Skeletal muscle satellite cell (primary cell): ENCODE measurements at regions not wholly inside any gene's neighbourhood (a gene's known extent, or its start where the extent isn't known, plus 50 kb on each side); places are given as distances from the start of the nearest gene placed in this dataset.

ENCODE experiments used
- H3K27me3 ChIP-seq: 2 replicates; pipeline ENCODE4 v1.7.0; 2013; ENCODE audit warnings: low read length; ENCODE audit not compliant: control insufficient read depth, insufficient read depth
- H3K36me3 ChIP-seq: 2 replicates; pipeline ENCODE4 v1.7.0; 2013; ENCODE audit warnings: mild to moderate bottlenecking, control low read depth, low read length; ENCODE audit not compliant: insufficient read depth
- H3K4me1 ChIP-seq: 2 replicates; pipeline ENCODE4 v1.7.0; 2013; ENCODE audit warnings: low read length; ENCODE audit not compliant: control insufficient read depth, insufficient read depth
- H3K4me2 ChIP-seq: 2 replicates; pipeline ENCODE4 v1.7.0; 2013; ENCODE audit warnings: mild to moderate bottlenecking, low read length
- H3K4me3 ChIP-seq: 2 replicates; pipeline ENCODE4 v1.7.0; 2013; ENCODE audit warnings: low read length
- H3K9ac ChIP-seq: 2 replicates; pipeline ENCODE4 v1.7.0; 2013; ENCODE audit warnings: mild to moderate bottlenecking, low read depth, low read length, moderate library complexity
- H3K9me3 ChIP-seq: replicated peaks from 2 replicates; pipeline ENCODE4 v1.7.0; 2013; ENCODE audit warnings: mild to moderate bottlenecking, control low read depth, low read length

DNA sequence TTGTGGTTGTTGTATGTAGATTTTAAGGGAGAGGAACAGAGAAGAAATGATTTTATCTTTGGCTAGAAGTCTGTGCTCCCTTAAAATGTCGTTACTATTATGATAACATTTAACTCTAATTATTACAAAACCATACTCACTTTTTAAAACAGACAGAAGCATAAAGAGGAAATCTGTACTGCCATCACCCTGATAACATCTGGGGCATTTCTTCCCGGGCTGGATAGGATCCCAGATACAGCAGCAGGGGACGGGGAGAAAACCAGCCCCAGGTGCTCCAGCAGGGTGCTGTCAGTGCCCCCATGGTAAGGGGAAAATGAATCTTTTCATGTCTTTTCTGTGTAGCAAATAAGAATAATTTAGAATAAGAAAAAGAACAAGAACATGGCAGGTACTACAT lies 139.4 kb upstream of the IRX6 start:
- Histone ChIP-seq H3K9ac (no peak overlapping the region), H3K4me3 (no peak overlapping the region), H3K27me3 (peaks cover 4% of the 10 kb centered on the region), H3K4me1 (no peaks in the 10 kb centered on the region), H3K9me3 (no peaks in the 10 kb centered on the region), H3K36me3 (no peaks in the 10 kb centered on the region), H3K4me2 (no peak overlapping the region)

DNA sequence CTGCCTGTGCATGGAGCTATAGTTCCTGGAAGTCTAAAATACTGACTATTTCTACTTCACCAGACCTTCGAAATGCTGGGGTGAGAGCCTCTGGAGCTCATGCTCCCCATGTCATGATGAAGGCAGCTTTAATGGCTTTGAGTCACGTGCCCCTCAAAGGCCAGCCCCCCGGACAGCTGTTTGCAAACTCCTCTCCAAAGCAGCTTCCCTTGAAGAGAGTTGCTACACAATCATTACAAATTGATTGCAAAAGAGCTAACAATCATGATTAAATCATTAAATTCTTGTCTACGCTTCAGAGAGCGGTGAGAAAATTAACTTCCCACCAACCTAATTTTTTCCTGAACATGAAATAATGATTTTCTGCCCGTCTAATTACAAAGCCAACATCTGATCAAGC lies 134.8 kb upstream of the IRX6 start:
- Histone ChIP-seq H3K4me3 (no peak overlapping the region), H3K27me3 (peaks cover 4% of the 10 kb centered on the region), H3K4me2 (no peak overlapping the region), H3K9ac (no peak overlapping the region), H3K9me3 (no peaks in the 10 kb centered on the region), H3K36me3 (no peaks in the 10 kb centered on the region), H3K4me1 (no peaks in the 10 kb centered on the region)

DNA sequence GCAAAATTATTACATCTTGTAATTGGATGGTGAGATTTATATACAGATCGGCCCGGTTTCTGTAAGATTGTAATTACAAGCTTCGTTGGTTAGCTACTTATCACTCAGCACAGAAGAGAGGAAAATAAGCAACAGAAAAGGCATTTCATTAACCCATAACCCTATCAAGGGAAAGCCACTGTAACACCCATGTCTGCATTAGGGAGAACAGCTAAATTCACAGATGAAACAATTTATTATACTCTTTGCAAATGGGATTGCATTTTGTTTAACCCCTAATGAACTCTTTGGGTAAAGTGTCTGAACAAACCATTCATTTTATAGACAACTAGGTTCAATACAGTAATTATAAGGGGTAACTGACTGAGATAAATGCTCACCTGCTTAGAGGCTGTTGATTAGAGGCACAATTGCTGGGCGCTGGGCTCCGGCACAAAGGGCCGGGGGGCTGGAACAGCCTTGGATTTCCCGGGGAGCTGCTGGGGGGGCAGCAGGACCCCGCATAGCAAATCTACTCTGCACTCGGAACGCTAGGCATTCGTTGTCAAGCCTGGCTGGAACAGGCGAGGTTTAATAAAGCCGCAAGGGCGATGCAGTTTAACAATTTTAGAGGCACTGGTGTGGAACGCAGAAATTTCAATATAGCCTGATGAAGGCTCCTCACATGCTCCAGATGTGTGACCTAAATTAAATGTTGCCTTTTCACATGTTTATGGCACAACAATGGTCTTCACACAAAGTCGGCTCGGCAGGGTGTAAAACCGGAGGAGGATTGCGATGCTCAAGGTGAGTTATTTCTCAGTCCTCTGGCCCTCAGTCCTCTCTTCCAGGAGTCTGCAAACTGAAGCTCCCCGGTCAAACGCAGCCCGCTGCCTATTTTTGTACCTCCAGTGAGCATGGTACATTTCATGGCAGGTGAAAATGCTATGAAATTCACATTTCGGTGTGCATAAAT lies 134.0 kb upstream of the IRX6 start:
- no peaks in the 10 kb centered on the region for H3K9me3 ChIP-seq
- no peak overlapping the region for H3K4me3 ChIP-seq
- no peaks in the 10 kb centered on the region for H3K36me3 ChIP-seq
- no peaks in the 10 kb centered on the region for H3K4me1 ChIP-seq
- no peak overlapping the region for H3K9ac ChIP-seq
- no peak overlapping the region for H3K4me2 ChIP-seq
- peaks cover 4% of the 10 kb centered on the region for H3K27me3 ChIP-seq

DNA sequence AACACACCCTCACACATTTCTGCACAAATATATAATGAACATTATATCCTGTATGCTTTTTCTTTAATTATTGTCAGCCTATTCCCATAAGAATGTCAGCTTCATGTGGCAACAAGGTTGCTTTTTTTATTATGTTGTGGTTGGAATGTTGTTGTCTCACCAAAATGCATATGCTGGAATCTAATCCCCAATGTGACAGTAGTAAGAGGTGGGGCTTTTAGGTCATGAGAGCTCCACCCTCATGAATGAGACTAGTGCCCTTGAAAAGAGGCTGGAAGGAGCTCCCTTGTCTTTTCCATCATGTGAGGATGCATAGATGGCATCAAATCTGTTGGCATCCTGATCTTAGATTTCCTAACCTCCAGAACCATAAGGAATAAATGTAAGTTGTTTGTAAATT lies 131.3 kb upstream of the IRX6 start:
- no peaks in the 10 kb centered on the region for H3K9me3 ChIP-seq
- H3K27me3 ChIP-seq, result peaks cover 4% of the 10 kb centered on the region
- H3K9ac ChIP-seq, result no peak overlapping the region
- no peak overlapping the region for H3K4me3 ChIP-seq
- no peak overlapping the region for H3K4me2 ChIP-seq
- H3K4me1 ChIP-seq, result no peaks in the 10 kb centered on the region
- no peaks in the 10 kb centered on the region for H3K36me3 ChIP-seq

DNA sequence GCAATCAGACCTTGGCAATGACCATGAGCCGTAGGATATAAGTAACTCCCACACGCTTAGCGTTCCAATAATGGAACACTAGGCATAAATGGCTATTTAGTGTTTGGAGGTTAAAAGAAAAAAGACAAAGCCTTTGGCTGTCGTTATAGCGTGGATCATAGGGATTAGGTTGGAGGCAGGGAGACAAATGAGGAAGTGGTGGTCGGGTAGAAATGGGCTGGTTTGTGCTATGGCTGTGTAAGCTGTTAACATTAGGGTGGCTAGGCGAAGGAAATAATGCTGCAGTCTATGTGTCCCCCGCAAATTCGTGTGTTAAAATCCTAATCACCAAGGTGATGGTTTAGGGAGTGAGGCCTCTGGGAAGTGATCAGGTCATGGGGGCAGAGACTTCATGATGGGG lies 120.4 kb upstream of the IRX6 start:
- no peaks in the 10 kb centered on the region for H3K4me1 ChIP-seq
- H3K27me3 ChIP-seq, result no peaks in the 10 kb centered on the region
- no peak overlapping the region for H3K4me3 ChIP-seq
- H3K4me2 ChIP-seq, result no peak overlapping the region
- H3K36me3 ChIP-seq, result no peaks in the 10 kb centered on the region
- H3K9ac ChIP-seq, result no peak overlapping the region
- no peaks in the 10 kb centered on the region for H3K9me3 ChIP-seq

DNA sequence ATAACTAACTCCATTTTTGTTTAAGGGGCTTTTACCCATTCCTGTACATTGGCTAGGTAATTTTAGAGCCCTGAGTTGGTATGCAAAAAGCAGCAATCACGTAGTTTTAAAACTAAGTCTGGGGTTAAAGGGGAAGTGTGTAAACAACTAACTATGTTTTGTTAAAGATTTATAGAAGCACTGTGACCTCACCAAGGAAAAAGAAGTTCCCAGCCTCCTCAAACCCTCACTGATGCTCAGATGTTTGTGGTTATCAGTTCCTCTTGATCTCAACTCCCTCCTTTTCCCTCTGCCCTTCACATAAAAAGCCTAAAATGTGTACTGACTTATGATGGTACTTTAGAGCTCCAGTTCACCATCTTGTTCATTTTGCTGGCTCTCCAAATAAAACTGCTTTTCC lies 119.9 kb upstream of the IRX6 start:
- no peaks in the 10 kb centered on the region for H3K4me1 ChIP-seq
- no peaks in the 10 kb centered on the region for H3K27me3 ChIP-seq
- H3K36me3 ChIP-seq, result no peaks in the 10 kb centered on the region
- H3K9me3 ChIP-seq, result no peaks in the 10 kb centered on the region
- no peak overlapping the region for H3K4me3 ChIP-seq
- H3K9ac ChIP-seq, result no peak overlapping the region
- H3K4me2 ChIP-seq, result no peak overlapping the region

DNA sequence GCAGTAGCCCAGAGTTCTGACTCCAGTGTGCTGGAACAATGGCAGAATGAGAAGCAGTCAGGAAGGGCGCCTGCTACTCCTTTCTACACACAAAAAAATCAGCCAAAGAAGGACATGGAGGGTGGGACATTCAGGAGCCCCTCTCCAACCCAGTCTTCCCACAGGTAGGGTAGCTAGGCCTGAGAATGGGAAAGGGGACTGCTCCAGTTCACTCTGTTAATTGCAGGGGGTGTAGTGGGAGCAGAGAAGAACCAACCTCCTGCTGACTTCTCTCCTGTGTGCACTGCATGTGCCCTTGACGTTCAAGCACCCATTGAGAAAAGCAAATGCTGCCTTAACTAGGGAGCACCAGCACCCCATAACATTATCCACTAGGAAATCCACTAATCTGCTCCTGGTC lies 119.1 kb upstream of the IRX6 start:
- Histone ChIP-seq H3K9me3 (no peaks in the 10 kb centered on the region), H3K36me3 (no peaks in the 10 kb centered on the region), H3K27me3 (no peaks in the 10 kb centered on the region), H3K4me2 (no peak overlapping the region), H3K4me3 (no peak overlapping the region), H3K9ac (no peak overlapping the region), H3K4me1 (no peaks in the 10 kb centered on the region)

DNA sequence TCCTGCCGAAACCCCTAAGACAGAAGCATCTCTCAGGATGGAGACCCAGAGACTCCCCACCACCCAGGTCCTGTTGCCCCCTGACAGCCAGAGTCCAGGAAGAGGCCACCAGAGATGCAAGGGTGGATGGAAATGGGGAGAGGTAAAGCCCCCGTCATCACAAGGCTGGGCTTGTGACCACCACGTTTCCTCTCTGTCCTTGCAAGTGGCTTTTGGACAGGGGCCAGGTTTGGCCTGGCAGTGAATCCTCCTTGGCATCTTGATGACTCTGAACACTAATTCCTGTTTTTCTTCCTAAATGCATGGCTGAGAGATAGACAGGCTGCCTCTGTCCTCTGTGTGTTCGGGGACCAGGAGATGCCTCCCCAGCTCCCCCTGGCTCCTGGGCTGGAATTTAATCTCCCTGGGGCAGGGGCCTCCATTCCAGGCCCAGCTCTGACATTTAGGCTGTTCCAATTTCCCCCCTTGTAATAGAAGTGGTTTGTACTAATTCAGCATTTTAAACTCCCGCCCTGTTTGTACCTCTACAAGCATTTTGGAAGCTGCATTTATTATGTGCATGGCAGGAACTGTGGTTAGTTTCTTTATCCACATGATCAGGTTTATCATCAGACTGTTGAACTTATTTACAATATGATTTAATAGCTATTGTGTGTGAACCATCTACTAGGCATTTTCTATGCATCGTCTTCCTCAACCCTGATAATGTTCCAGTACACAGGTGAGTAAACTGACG lies 116.1 kb upstream of the IRX6 start:
- Histone ChIP-seq H3K9me3 (no peaks in the 10 kb centered on the region), H3K4me2 (no peak overlapping the region), H3K4me1 (no peaks in the 10 kb centered on the region), H3K27me3 (no peaks in the 10 kb centered on the region), H3K36me3 (no peaks in the 10 kb centered on the region), H3K4me3 (no peak overlapping the region), H3K9ac (no peak overlapping the region)

DNA sequence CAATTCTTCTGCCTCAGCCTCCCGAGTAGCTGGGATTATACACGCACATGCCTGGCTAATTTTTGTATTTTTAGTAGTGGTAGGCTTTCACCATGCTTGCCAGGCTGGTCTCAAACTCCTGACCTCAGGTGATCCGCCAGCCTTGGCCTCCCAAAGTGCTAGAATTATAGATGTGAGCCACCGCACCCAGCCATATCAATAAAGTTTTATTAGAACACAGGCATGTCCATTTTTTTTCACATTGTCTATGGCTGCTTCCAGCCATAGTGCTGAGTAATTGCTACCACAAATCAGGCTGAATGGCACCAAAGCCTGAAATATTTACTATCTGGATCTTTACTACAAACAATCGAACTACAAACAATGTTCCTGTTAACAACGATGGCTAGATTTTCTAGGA lies 114.4 kb upstream of the IRX6 start:
- no peaks in the 10 kb centered on the region for H3K4me1 ChIP-seq
- no peaks in the 10 kb centered on the region for H3K36me3 ChIP-seq
- H3K9me3 ChIP-seq, result no peaks in the 10 kb centered on the region
- no peaks in the 10 kb centered on the region for H3K27me3 ChIP-seq
- H3K4me3 ChIP-seq, result no peak overlapping the region
- H3K4me2 ChIP-seq, result no peak overlapping the region
- H3K9ac ChIP-seq, result no peak overlapping the region

DNA sequence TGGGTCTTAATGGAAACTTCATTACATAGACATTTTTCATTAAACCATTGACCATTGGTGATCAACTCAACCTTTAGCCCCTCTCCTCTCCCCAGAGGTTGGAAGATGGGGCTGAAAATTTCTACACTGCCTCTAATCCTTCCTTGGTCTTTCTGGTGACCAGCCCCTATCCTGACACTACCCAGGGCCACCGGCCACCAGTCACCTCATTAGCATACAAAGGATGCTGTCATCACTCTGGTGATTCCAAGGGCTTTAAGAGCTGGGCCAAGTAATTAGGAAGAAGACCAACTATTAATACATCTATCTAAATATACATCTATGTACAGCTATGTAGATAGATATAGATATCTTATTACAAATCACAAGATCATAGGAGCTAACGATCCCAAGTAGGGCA lies 111.2 kb upstream of the IRX6 start:
- H3K9me3 ChIP-seq, result no peaks in the 10 kb centered on the region

DNA sequence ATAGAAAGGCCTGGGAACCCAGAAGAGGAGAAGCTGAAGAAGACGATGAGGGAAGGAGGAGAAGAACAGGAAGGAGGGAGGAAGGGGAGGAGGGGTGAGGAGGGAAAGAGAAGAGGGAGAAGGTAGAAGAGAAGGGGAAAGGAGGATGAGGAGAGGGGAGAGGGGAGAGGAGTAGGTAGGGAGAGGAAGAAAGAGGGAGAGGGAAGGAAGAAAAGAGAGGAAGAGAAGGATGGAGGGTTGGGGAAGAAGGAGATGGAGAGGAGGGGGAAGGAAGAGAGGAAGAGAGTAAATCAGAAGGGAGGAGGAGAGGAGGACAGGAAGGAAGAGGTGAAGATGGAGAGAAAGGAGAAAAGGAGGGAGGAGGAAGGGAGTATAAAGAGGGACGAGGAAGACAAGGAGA lies 109.6 kb upstream of the IRX6 start:
- Histone ChIP-seq H3K4me2 (no peak overlapping the region), H3K9ac (no peak overlapping the region), H3K9me3 (no peaks in the 10 kb centered on the region), H3K36me3 (no peaks in the 10 kb centered on the region), H3K4me3 (no peak overlapping the region), H3K27me3 (no peaks in the 10 kb centered on the region), H3K4me1 (no peaks in the 10 kb centered on the region)

More for the DNA sequence above, 111.2 kb upstream of the IRX6 start:
- no peak overlapping the region for H3K9ac ChIP-seq
- H3K36me3 ChIP-seq, result no peaks in the 10 kb centered on the region
- no peak overlapping the region for H3K4me3 ChIP-seq
- no peak overlapping the region for H3K4me2 ChIP-seq
- H3K4me1 ChIP-seq, result no peaks in the 10 kb centered on the region
- H3K27me3 ChIP-seq, result no peaks in the 10 kb centered on the region
